Bronchial epithelial cell (primary cell): ENCODE measurements at regions not wholly inside any gene's neighbourhood (a gene's known extent, or its start where the extent isn't known, plus 50 kb on each side); places are given as distances from the start of the nearest gene placed in this dataset.

Experiments used
- DNase-seq: peaks from one replicate; pipeline ENCODE4 v3.0.0-alpha.2; 2010; ENCODE audit warnings: low read depth
- FAIRE-seq: peaks from 2 replicates; lab custom pipeline; 2011; peaks lifted over from hg19 to GRCh38; lab: Jason Lieb, UNC
- H3K27me3 ChIP-seq: 2 replicates; pipeline ENCODE4 v1.5.1; 2011; ENCODE audit warnings: low read length; ENCODE audit not compliant: control insufficient read depth, insufficient read depth
- H3K36me3 ChIP-seq: 2 replicates; pipeline ENCODE4 v1.5.1; 2011; ENCODE audit warnings: low read length; ENCODE audit not compliant: control insufficient read depth, insufficient read depth
- H3K4me3 ChIP-seq: 2 replicates; pipeline ENCODE4 v1.5.1; 2011; ENCODE audit warnings: mild to moderate bottlenecking, low read depth, low read length, control low read depth
- TF ChIP-seq, protein P1 (sequence below): IDR thresholded peaks from 2 replicates; pipeline ENCODE4 v1.5.1; 2011; ENCODE audit warnings: mild to moderate bottlenecking, moderate library complexity, low read length, control low read depth, inconsistent platforms; ENCODE audit not compliant: insufficient read depth, severe bottlenecking

DNA sequence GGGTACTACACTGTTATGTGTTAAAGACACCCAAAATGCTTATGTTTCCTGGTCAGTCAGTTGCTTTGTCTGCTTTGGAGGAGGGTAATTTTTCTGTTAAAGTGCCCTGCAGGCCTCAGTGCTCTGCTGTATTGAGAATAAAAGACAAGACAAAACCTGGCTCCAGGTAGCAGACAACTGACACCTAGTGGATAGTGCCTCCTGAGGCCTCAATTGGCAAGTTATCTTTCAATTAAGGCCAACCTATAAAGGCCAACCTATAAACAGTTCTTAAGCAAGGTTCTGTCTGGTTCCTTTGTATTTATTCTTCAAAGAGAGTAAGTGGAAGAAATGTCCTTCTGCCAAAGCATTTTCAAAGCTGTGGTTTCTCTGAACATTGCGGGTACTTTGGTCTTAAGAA, 773.8 kb downstream of the MECOM start:
- peak; percentile 34 for DNase-seq
- Histone ChIP-seq H3K36me3 (no peaks in the 10 kb centered on the region), H3K4me3 (no peak overlapping the region), H3K27me3 (no peaks in the 10 kb centered on the region)
- no peak for FAIRE-seq
- TF ChIP-seq, protein P1, sequence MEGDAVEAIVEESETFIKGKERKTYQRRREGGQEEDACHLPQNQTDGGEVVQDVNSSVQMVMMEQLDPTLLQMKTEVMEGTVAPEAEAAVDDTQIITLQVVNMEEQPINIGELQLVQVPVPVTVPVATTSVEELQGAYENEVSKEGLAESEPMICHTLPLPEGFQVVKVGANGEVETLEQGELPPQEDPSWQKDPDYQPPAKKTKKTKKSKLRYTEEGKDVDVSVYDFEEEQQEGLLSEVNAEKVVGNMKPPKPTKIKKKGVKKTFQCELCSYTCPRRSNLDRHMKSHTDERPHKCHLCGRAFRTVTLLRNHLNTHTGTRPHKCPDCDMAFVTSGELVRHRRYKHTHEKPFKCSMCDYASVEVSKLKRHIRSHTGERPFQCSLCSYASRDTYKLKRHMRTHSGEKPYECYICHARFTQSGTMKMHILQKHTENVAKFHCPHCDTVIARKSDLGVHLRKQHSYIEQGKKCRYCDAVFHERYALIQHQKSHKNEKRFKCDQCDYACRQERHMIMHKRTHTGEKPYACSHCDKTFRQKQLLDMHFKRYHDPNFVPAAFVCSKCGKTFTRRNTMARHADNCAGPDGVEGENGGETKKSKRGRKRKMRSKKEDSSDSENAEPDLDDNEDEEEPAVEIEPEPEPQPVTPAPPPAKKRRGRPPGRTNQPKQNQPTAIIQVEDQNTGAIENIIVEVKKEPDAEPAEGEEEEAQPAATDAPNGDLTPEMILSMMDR, result peak; percentile 49

DNA sequence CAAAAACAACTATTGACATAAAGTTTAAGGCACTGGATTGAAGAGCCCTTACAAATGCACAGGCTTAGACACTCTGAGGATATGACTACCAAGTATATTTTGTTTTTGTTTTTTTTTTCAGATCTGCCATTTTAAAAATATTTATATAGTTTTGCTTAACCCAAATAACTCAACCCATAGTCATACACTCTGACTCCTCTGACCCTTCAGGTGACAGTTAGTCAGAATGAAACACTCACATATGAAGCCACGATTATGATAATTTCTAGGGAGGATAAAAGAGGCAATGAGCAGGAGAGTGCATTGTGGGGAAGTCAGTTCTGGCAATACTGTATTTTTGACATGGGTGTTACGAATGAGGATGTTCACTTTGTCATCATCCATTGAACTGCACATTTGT, 774.7 kb downstream of the MECOM start:
- Histone ChIP-seq H3K4me3 (no peak overlapping the region), H3K27me3 (no peaks in the 10 kb centered on the region), H3K36me3 (no peaks in the 10 kb centered on the region)
- FAIRE-seq, result no peak
- TF ChIP-seq, protein P1, result no peak
- peak; percentile 41 for DNase-seq

DNA sequence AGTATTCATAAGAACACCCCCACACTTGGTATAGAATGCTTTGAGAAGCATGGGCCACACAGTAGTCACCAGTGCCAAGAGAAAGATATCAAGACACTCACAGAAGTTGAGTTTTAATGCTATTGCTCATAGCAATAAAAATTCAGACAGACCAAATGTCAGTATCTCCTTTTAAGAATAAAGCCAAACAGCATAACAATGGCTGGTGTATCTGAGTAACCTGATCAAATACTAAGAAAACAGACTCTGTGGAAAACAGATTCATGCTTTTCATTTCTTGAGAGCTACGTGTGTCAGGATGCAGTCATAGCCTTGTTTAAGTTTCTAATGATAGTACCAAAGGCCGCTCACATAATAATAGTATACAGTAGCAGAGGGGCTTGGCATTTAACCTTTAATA, 778.5 kb downstream of the MECOM start:
- H3K27me3 ChIP-seq, result no peaks in the 10 kb centered on the region
- FAIRE-seq, result no peak
- H3K36me3 ChIP-seq, result no peaks in the 10 kb centered on the region
- no peak overlapping the region for H3K4me3 ChIP-seq
- TF ChIP-seq, protein P1, result no peak
- DNase-seq, result peak; percentile 53

DNA sequence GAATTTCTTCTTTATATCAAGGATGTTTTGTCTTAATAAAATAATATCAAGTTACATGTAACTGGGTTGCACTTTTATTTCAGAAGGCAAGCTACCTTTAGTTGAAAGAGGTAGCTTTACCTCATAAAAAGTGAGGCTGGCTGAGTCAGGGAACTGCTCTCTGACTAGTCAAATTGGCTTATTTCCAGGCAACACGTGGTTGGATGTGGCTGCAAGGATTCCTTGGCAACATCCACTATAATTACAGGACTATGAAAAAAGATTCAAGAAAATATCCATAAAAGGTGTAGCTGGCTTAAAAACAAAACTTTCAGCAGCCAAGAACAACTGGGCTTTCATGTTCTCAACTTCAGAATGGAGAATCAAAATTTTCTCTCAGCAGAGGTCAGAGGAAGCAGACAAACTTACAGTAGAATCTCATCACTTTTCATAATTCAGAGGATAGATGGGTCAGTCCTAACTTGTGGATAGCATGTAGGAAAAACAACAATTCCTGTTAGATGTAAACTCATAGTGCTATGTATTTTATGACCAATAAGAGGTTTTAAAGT, 779.1 kb downstream of the MECOM start:
- FAIRE-seq (no peak), DNase-seq (peak; percentile 90)
- Histone ChIP-seq H3K4me3 (no peak overlapping the region), H3K36me3 (no peaks in the 10 kb centered on the region), H3K27me3 (no peaks in the 10 kb centered on the region)
- TF ChIP-seq, protein P1, result no peak

DNA sequence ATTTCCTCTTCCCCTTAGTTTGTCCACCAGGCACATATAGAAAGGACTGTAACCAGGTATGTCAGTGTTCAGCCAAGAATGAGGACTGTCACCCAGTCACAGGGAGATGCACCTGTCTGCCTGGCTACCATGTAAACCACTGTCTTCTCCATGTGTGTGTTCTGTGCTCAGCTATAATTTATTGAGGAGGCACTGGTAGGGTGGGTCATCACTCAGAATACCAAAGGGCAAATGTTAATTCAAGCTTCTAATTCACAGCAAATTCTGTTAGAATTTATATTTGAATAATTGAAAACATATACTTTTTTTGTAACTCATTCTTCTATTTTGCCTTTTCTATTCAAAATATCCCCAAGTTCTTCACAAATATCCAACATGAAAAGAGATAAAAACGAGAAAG, 780.4 kb downstream of the MECOM start:
- H3K36me3 ChIP-seq, result no peaks in the 10 kb centered on the region
- H3K27me3 ChIP-seq, result no peaks in the 10 kb centered on the region
- no peak overlapping the region for H3K4me3 ChIP-seq
- TF ChIP-seq, protein P1, result no peak
- no peak for DNase-seq
- no peak for FAIRE-seq

DNA sequence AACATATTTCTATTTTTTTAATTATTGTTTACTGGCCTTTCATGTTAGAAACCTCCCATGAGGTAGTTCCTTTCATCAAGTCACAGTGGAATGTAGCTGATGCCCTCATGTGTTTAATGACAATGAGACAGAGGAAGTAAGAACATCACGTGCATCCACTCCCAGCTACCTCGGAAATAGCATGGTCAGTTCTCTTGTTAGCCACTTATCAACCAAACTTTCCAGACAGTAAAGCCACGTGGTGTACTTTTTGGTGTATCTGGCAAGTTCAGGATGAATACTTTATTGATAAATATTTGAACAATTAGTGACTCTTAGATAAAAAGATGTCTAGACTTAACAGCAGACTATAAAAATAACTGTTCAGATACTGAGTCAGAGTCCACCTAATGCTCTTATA, 781.7 kb downstream of the MECOM start:
- Histone ChIP-seq H3K4me3 (no peak overlapping the region), H3K27me3 (no peaks in the 10 kb centered on the region), H3K36me3 (no peaks in the 10 kb centered on the region)
- FAIRE-seq (no peak), DNase-seq (no peak)
- TF ChIP-seq, protein P1, result no peak
